ENCODE measurements at regions not wholly inside any gene's neighbourhood (a gene's known extent, or its start where the extent isn't known, plus 50 kb on each side); places are given as distances from the start of the nearest gene placed in this dataset.

DNA sequence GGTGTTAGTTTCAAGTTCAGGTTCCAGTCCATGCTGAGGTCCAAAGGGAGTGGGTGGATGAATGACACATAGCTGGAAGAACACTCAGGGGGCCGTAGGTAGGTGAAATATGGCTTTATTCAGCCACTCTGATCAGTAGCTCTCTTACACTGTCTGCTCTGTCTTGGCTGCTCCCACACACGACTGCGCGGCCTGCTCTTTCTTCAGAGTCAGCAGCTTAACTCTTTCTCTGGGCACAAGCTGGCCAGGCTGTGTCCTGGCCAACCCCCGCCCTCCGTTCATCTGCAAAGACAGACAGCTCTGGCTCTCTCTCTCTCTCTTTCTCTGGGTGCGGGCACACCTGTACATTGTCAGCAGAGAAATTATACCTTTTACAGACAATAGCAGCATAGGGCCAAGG lies 317.4 kb upstream of the SORCS1 start:
- TF ChIP-seq, protein P1, sequence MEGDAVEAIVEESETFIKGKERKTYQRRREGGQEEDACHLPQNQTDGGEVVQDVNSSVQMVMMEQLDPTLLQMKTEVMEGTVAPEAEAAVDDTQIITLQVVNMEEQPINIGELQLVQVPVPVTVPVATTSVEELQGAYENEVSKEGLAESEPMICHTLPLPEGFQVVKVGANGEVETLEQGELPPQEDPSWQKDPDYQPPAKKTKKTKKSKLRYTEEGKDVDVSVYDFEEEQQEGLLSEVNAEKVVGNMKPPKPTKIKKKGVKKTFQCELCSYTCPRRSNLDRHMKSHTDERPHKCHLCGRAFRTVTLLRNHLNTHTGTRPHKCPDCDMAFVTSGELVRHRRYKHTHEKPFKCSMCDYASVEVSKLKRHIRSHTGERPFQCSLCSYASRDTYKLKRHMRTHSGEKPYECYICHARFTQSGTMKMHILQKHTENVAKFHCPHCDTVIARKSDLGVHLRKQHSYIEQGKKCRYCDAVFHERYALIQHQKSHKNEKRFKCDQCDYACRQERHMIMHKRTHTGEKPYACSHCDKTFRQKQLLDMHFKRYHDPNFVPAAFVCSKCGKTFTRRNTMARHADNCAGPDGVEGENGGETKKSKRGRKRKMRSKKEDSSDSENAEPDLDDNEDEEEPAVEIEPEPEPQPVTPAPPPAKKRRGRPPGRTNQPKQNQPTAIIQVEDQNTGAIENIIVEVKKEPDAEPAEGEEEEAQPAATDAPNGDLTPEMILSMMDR (IDR thresholded peaks at IDR 0.05): no peak
- no peak for TF ChIP-seq POLR2A (IDR thresholded peaks at IDR 0.05)
- TF ChIP-seq POLR2AphosphoS5 (IDR thresholded peaks at IDR 0.05): no peak

Measured in upper lobe of left lung (tissue), 4 donors.